GM18868 (cell line): ENCODE measurements at regions not wholly inside any gene's neighbourhood (a gene's known extent, or its start where the extent isn't known, plus 50 kb on each side); places are given as distances from the start of the nearest gene placed in this dataset.
"Not testable (repeated sequence)": the region's sequence is repeated elsewhere in the genome, so short reads cannot be mapped to it uniquely, and the experiment has no call there.

Source experiments
- ATAC-seq: cut with Tn5 transposase; IDR thresholded peaks from one replicate; pipeline ENCODE4 v1.9.1; 2021; ENCODE audit warnings: mild to moderate bottlenecking, moderate library complexity; ENCODE audit not compliant: unreplicated experiment

- ATAC-seq = peak; percentile 86
Measured at GRCh38 chr18:6521803-6522418, 107.2 kb upstream of the L3MBTL4 start.

GRCh38 chr18:6525604-6526003, 110.9 kb upstream of the L3MBTL4 start:
- no peak for ATAC-seq

GRCh38 chr18:6537475-6537874, 122.8 kb upstream of the L3MBTL4 start:
- ATAC-seq = peak; percentile 92

- not testable (repeated sequence) for ATAC-seq
Measured at GRCh38 chr18:6541131-6541679, 126.5 kb upstream of the L3MBTL4 start.

- no peak for ATAC-seq
Measured at GRCh38 chr18:6542296-6542695, 127.6 kb upstream of the L3MBTL4 start.

- ATAC-seq = no peak
Measured at GRCh38 chr18:6543330-6543908, 128.7 kb upstream of the L3MBTL4 start.

- no peak for ATAC-seq
Measured at GRCh38 chr18:6546229-6546628, 131.5 kb upstream of the L3MBTL4 start.

- no peak for ATAC-seq
Measured at GRCh38 chr18:6547476-6547875, 132.8 kb upstream of the L3MBTL4 start.

- ATAC-seq = no peak
Measured at GRCh38 chr18:6553234-6553900, 138.7 kb upstream of the L3MBTL4 start.

GRCh38 chr18:6557057-6557769, 142.5 kb upstream of the L3MBTL4 start:
- ATAC-seq = no peak

- no peak for ATAC-seq
Measured at GRCh38 chr18:6557770-6558248, 143.1 kb upstream of the L3MBTL4 start.

- ATAC-seq = no peak
Measured at GRCh38 chr18:6558446-6559156, 143.9 kb upstream of the L3MBTL4 start.

GRCh38 chr18:6559296-6559695, 144.6 kb upstream of the L3MBTL4 start:
- ATAC-seq = no peak

GRCh38 chr18:6561016-6561415, 146.3 kb upstream of the L3MBTL4 start:
- ATAC-seq = no peak

GRCh38 chr18:6561420-6561861, 146.7 kb upstream of the L3MBTL4 start:
- ATAC-seq = no peak

GRCh38 chr18:6561862-6562291, 147.2 kb upstream of the L3MBTL4 start:
- ATAC-seq = no peak

GRCh38 chr18:6563896-6564295, 149.2 kb upstream of the L3MBTL4 start:
- ATAC-seq = no peak

GRCh38 chr18:6564950-6565814, 150.5 kb upstream of the L3MBTL4 start:
- no peak for ATAC-seq

- ATAC-seq = no peak
Measured at GRCh38 chr18:6565815-6566081, 151.0 kb upstream of the L3MBTL4 start.
